OCI-LY3 (cell line): ENCODE measurements at regions not wholly inside any gene's neighbourhood (a gene's known extent, or its start where the extent isn't known, plus 50 kb on each side); places are given as distances from the start of the nearest gene placed in this dataset.

Experiments used
- H2AFZ ChIP-seq: fragments of 200-600, 300-600 bp; shearing (Covaris generic); 2 replicates; pipeline ENCODE4 v1.6.0; 2014; ENCODE audit warnings: antibody characterized with exemption, low read depth, low read length
- H3K27ac ChIP-seq: fragments of 200-600, 300-600 bp; sonication (generic); 2 replicates; pipeline ENCODE4 v1.5.1; 2014; ENCODE audit warnings: mild to moderate bottlenecking, low read length, moderate library complexity, mixed read lengths
- H3K27me3 ChIP-seq: fragments of 200-600, 300-600 bp; sonication (generic); 2 replicates; pipeline ENCODE4 v1.6.1; 2014; ENCODE audit warnings: low read depth, low read length, mixed read lengths
- H3K36me3 ChIP-seq: fragments of 200-600, 300-600 bp; sonication (generic); replicated peaks from 2 replicates; pipeline ENCODE3; 2014; ENCODE audit warnings: low read depth, low read length, mixed read lengths
- H3K4me1 ChIP-seq: fragments of 300-600, 200-600 bp; sonication (generic); 2 replicates; pipeline ENCODE4 v1.6.1; 2014; ENCODE audit warnings: low read length, mixed read lengths
- H3K4me2 ChIP-seq: fragments of 200-600, 300-600 bp; sonication (generic); 2 replicates; pipeline ENCODE4 v1.6.1; 2014; ENCODE audit warnings: low read length, mixed read lengths
- H3K4me3 ChIP-seq: fragments of 300-600, 200-600 bp; sonication (generic); 2 replicates; pipeline ENCODE4 v1.5.1; 2014; ENCODE audit warnings: antibody characterized with exemption, mild to moderate bottlenecking, low read length, moderate library complexity
- H3K79me2 ChIP-seq: fragments of 300-600, 200-600 bp; shearing (Covaris generic); 2 replicates; pipeline ENCODE4 v1.6.1; 2014; ENCODE audit warnings: mild to moderate bottlenecking, low read length, mixed read lengths
- H3K9ac ChIP-seq: fragments of 300-600, 200-600 bp; shearing (Covaris generic); 2 replicates; pipeline ENCODE4 v1.6.0; 2014; ENCODE audit warnings: mild to moderate bottlenecking, low read length, moderate library complexity
- H3K9me3 ChIP-seq: fragments of 200-600, 300-600 bp; shearing (Covaris generic); 2 replicates; pipeline ENCODE4 v1.6.1; 2014; ENCODE audit warnings: low read length, mixed read lengths; ENCODE audit not compliant: insufficient read depth
- H4K20me1 ChIP-seq: fragments of 200-600, 300-600 bp; sonication (generic); 2 replicates; pipeline ENCODE4 v1.6.1; 2016; ENCODE audit warnings: low read length, mixed read lengths; ENCODE audit not compliant: insufficient read depth
- EZH2phosphoT487 ChIP-seq: fragments of 200-600 bp; shearing (Covaris generic); IDR thresholded peaks from 2 replicates; pipeline ENCODE4 v1.6.1; 2018; ENCODE audit warnings: antibody characterized with exemption, mixed run types, low read depth
- TF ChIP-seq, protein P1 (sequence below): fragments of 200-600, 300-600 bp; sonication (generic); IDR thresholded peaks from 2 replicates; pipeline ENCODE4 v1.5.1; 2014; ENCODE audit warnings: antibody characterized with exemption, low read length, low read depth

DNA sequence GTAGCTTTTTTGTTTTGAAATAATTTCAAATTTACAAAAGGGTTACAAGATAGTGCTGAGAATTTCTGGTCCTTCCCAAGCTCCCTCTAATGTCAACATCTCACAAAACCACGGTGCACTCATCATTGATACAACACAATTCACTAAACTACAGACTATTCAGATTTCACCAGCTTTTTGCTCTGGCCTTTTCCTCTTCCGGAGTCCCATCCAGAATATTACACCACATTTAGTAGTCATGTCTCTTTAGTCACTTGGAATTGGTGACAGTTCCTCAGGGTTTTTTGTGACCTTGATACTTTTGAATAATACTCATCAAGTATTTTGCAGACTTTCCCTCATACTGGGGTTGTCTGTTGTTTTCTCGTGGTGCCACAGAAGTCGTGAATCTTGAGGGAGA, 484.0 kb downstream of the GADD45G start:
- no peak overlapping the region for H3K9ac ChIP-seq
- H2AFZ ChIP-seq: no peak overlapping the region
- H3K79me2 ChIP-seq: no peaks in the 10 kb centered on the region
- H3K36me3 ChIP-seq: no peaks in the 10 kb centered on the region
- no peaks in the 10 kb centered on the region for H3K4me1 ChIP-seq
- TF ChIP-seq, protein P1, sequence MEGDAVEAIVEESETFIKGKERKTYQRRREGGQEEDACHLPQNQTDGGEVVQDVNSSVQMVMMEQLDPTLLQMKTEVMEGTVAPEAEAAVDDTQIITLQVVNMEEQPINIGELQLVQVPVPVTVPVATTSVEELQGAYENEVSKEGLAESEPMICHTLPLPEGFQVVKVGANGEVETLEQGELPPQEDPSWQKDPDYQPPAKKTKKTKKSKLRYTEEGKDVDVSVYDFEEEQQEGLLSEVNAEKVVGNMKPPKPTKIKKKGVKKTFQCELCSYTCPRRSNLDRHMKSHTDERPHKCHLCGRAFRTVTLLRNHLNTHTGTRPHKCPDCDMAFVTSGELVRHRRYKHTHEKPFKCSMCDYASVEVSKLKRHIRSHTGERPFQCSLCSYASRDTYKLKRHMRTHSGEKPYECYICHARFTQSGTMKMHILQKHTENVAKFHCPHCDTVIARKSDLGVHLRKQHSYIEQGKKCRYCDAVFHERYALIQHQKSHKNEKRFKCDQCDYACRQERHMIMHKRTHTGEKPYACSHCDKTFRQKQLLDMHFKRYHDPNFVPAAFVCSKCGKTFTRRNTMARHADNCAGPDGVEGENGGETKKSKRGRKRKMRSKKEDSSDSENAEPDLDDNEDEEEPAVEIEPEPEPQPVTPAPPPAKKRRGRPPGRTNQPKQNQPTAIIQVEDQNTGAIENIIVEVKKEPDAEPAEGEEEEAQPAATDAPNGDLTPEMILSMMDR: no peak
- TF ChIP-seq EZH2phosphoT487: no peak
- no peaks in the 10 kb centered on the region for H3K9me3 ChIP-seq
- H4K20me1 ChIP-seq: no peaks in the 10 kb centered on the region
- peaks cover 35% of the 10 kb centered on the region for H3K27me3 ChIP-seq
- no peak overlapping the region for H3K27ac ChIP-seq
- no peak overlapping the region for H3K4me2 ChIP-seq
- no peak overlapping the region for H3K4me3 ChIP-seq

- Histone ChIP-seq H4K20me1 (no peaks in the 10 kb centered on the region), H3K4me2 (no peak overlapping the region), H3K4me1 (peaks cover 9% of the 10 kb centered on the region), H3K27me3 (peaks cover 51% of the 10 kb centered on the region), H3K36me3 (no peaks in the 10 kb centered on the region), H3K9me3 (no peaks in the 10 kb centered on the region), H3K79me2 (no peaks in the 10 kb centered on the region), H2AFZ (no peak overlapping the region), H3K9ac (no peak overlapping the region), H3K27ac (no peak overlapping the region), H3K4me3 (no peak overlapping the region)
- no peak for TF ChIP-seq EZH2phosphoT487
- TF ChIP-seq, protein P1: no peak
Measured at GRCh38 chr9:90090997-90091396, 486.2 kb downstream of the GADD45G start.

DNA sequence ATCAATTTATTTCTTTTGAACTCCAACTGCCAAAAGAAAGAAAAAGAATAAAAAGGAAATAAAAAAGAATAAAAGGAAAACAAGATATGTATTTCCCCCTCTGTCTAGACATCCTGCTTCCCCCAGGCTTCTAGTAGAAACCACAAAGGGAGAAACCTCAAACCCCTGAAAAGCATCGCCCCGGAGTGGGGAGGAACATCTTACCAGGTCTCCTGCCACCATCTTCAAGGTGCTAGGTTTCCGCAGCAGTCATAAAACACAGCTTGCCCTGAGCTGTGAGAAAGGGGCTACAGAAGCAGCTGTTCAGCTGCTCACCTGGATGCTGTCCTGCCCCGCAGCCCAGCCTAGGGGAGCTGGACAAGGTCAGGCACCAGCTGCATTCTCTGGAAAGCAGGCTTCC, 487.7 kb downstream of the GADD45G start:
- no peaks in the 10 kb centered on the region for H3K79me2 ChIP-seq
- peaks cover 65% of the 10 kb centered on the region for H3K27me3 ChIP-seq
- H2AFZ ChIP-seq: no peak overlapping the region
- H3K36me3 ChIP-seq: no peaks in the 10 kb centered on the region
- H3K4me2 ChIP-seq: no peak overlapping the region
- TF ChIP-seq, protein P1: no peak
- TF ChIP-seq EZH2phosphoT487: no peak
- H3K4me1 ChIP-seq: peaks cover 18% of the 10 kb centered on the region
- no peaks in the 10 kb centered on the region for H3K9me3 ChIP-seq
- H3K9ac ChIP-seq: no peak overlapping the region
- H3K4me3 ChIP-seq: no peak overlapping the region
- no peaks in the 10 kb centered on the region for H4K20me1 ChIP-seq
- no peak overlapping the region for H3K27ac ChIP-seq

GRCh38 chr9:90095682-90096081, 490.9 kb downstream of the GADD45G start:
- no peak for TF ChIP-seq EZH2phosphoT487
- H2AFZ ChIP-seq: no peak overlapping the region
- no peaks in the 10 kb centered on the region for H3K36me3 ChIP-seq
- peaks cover 18% of the 10 kb centered on the region for H3K4me1 ChIP-seq
- no peaks in the 10 kb centered on the region for H4K20me1 ChIP-seq
- no peaks in the 10 kb centered on the region for H3K9me3 ChIP-seq
- peaks cover 55% of the 10 kb centered on the region for H3K27me3 ChIP-seq
- H3K9ac ChIP-seq: no peak overlapping the region
- H3K79me2 ChIP-seq: no peaks in the 10 kb centered on the region
- H3K27ac ChIP-seq: no peak overlapping the region
- peak overlapping the region; percentile 61 for H3K4me2 ChIP-seq
- H3K4me3 ChIP-seq: peak overlapping the region; percentile 24

- Histone ChIP-seq H2AFZ (no peak overlapping the region), H3K4me3 (no peak overlapping the region), H3K9ac (no peak overlapping the region), H3K27ac (no peak overlapping the region), H3K4me1 (peaks cover 23% of the 10 kb centered on the region), H3K4me2 (no peak overlapping the region), H4K20me1 (no peaks in the 10 kb centered on the region), H3K36me3 (no peaks in the 10 kb centered on the region), H3K79me2 (no peaks in the 10 kb centered on the region), H3K9me3 (no peaks in the 10 kb centered on the region), H3K27me3 (peaks cover 44% of the 10 kb centered on the region)
- TF ChIP-seq, protein P1: no peak
- no peak for TF ChIP-seq EZH2phosphoT487
Measured at GRCh38 chr9:90097237-90097636, 492.4 kb downstream of the GADD45G start.
